A549 (cell line): ENCODE measurements at regions not wholly inside any gene's neighbourhood (a gene's known extent, or its start where the extent isn't known, plus 50 kb on each side); places are given as distances from the start of the nearest gene placed in this dataset.

Experiments used
- ATAC-seq, 2 experiments: fragments of 200-7000 bp in 1 of 2; fragments of >200 bp in 1 of 2; cut with Nextera tagmentation in 1 of 2; cut with Tn5 transposase in 1 of 2; 3 replicates each; pipeline versions ENCODE4 v1.8.0 to v1.9.1; 2018 to 2020; ENCODE audit warnings: mild to moderate bottlenecking in 1 of 2, moderate library complexity in 1 of 2
- CTCF ChIA-PET: fragments of 300-600 bp; sonication (Branson Sonifier 250); formaldehyde crosslinking; extraction: SDS; loops from one replicate; lab custom pipeline; 2021; ENCODE audit warnings: antibody characterized with exemption, inconsistent platforms; lab: Yijun Ruan, JAX
- POLR2A ChIA-PET: fragments of 350-600 bp; formaldehyde crosslinking; extraction: SDS; loops from one replicate; lab custom pipeline; 2021; ENCODE audit warnings: antibody characterized with exemption, inconsistent platforms; lab: Yijun Ruan, JAX
- DNase-seq, 2 experiments: peaks; one replicate each; pipeline versions ENCODE4 v3.0.0 to v3.0.0-alpha.2; 2011 to 2016; ENCODE audit warnings: low read depth in 1 of 2, low spot score in 1 of 2
- FAIRE-seq: peaks from 2 replicates; lab custom pipeline; 2011; peaks lifted over from hg19 to GRCh38; lab: Jason Lieb, UNC
- H3K27ac ChIP-seq, 2 experiments: fragments of >200 bp; sonication (Bioruptor Twin); formaldehyde crosslinking; 3 replicates each; pipeline ENCODE4 v1.5.1; 2016 to 2017
- H3K4me1 ChIP-seq: fragments of >200 bp; sonication (Bioruptor Twin); formaldehyde crosslinking; 3 replicates; pipeline ENCODE4 v1.6.1; 2016
- H3K4me2 ChIP-seq: fragments of >200 bp; sonication (Bioruptor Twin); formaldehyde crosslinking; 3 replicates; pipeline ENCODE4 v1.6.1; 2016
- H3K4me3 ChIP-seq: fragments of >200 bp; sonication (Bioruptor Twin); formaldehyde crosslinking; 3 replicates; pipeline ENCODE4 v1.5.1; 2016
- H3K9me3 ChIP-seq: fragments of >200 bp; sonication (Bioruptor Twin); formaldehyde crosslinking; 3 replicates; pipeline ENCODE4 v1.6.1; 2016
- ATOH8 ChIP-seq: fragments of 250-450 bp; sonication (Bioruptor Pico); IDR thresholded peaks from 2 replicates; pipeline ENCODE4 v1.5.0; 2020; ENCODE audit warnings: low read depth, mild to moderate bottlenecking, moderate library complexity
- BHLHE40 ChIP-seq: IDR thresholded peaks from 2 replicates; pipeline ENCODE4 v1.6.1; 2012; ENCODE audit warnings: low read depth, low read length, inconsistent platforms
- CBX2 ChIP-seq: fragments of 200-600 bp; sonication (generic); IDR thresholded peaks from 2 replicates; pipeline ENCODE4 v1.6.1; 2016; ENCODE audit warnings: low read depth, mild to moderate bottlenecking, borderline replicate concordance
- CHD4 ChIP-seq: fragments of 200-600 bp; sonication (generic); IDR thresholded peaks from 2 replicates; pipeline ENCODE4 v1.6.1; 2016; ENCODE audit warnings: antibody characterized with exemption, mild to moderate bottlenecking, borderline replicate concordance
- ELK1 ChIP-seq: fragments of 150-350 bp; IDR thresholded peaks from 2 replicates; pipeline ENCODE4 v1.6.1; 2014; ENCODE audit warnings: low read depth, mild to moderate bottlenecking, low read length
- EP300 ChIP-seq, 2 experiments: fragments of >200 bp; sonication (Bioruptor Twin); formaldehyde crosslinking; IDR thresholded peaks; 2 replicates in 1 of 2; 3 replicates in 1 of 2; pipeline ENCODE4 v1.6.1; 2016 to 2017
- HDAC2 ChIP-seq: fragments of 200-600 bp; sonication (generic); IDR thresholded peaks from 2 replicates; pipeline ENCODE4 v1.6.1; 2016
- MYC ChIP-seq: IDR thresholded peaks from 2 replicates; pipeline ENCODE4 v1.6.1; 2012; ENCODE audit warnings: mild to moderate bottlenecking, inconsistent platforms, low read length, improper control_type of control experiment, borderline replicate concordance
- NPAS2 ChIP-seq: fragments of 250-450 bp; sonication (Bioruptor Pico); IDR thresholded peaks from 2 replicates; pipeline ENCODE4 v1.8.0; 2022; ENCODE audit warnings: mild to moderate bottlenecking, moderate library complexity, borderline replicate concordance
- POLR2AphosphoS2 ChIP-seq: conservative IDR thresholded peaks from 2 replicates; pipeline ENCODE4 v1.6.1; 2012; ENCODE audit warnings: low read length, improper control_type of control experiment, inconsistent platforms
- RARB ChIP-seq: fragments of 250-450 bp; sonication (Bioruptor Pico); IDR thresholded peaks from 2 replicates; pipeline ENCODE4 v1.8.0; 2021; ENCODE audit warnings: mild to moderate bottlenecking, moderate library complexity
- RFX5 ChIP-seq: fragments of 450-650 bp; IDR thresholded peaks from 2 replicates; pipeline ENCODE4 v1.7.1; 2014; ENCODE audit warnings: antibody characterized with exemption, mild to moderate bottlenecking, moderate library complexity
- RNF2 ChIP-seq: fragments of 200-600 bp; sonication (generic); IDR thresholded peaks from 2 replicates; pipeline ENCODE4 v1.6.1; 2016; ENCODE audit warnings: low read depth, mild to moderate bottlenecking, antibody characterized with exemption, moderate library complexity, borderline replicate concordance
- ZFP36 ChIP-seq: fragments of 450-650 bp; IDR thresholded peaks from 2 replicates; pipeline ENCODE4 v1.6.1; 2014; ENCODE audit warnings: borderline replicate concordance; ENCODE audit not compliant: partially characterized antibody
- ZSCAN20 ChIP-seq: fragments of 250-450 bp; sonication (Bioruptor Pico); IDR thresholded peaks from 2 replicates; pipeline ENCODE4 v1.8.0; 2022; ENCODE audit warnings: mild to moderate bottlenecking, moderate library complexity
- WGBS: methylation state at CpG from one replicate; pipeline ENCODE4 v1.1.6; 2017; ENCODE audit errors: missing lambda C conversion rate; 5-methylcytosine and 5-hydroxymethylcytosine counted together
- TF ChIP-seq, protein P1 (sequence below): fragments of 250-450 bp; sonication (Bioruptor Pico); IDR thresholded peaks from 2 replicates; pipeline ENCODE4 v1.5.0; 2021; ENCODE audit warnings: mild to moderate bottlenecking, moderate library complexity, borderline replicate concordance
- TF ChIP-seq, protein P2 (sequence below): IDR thresholded peaks from 2 replicates; pipeline ENCODE4 v1.6.1; 2012; ENCODE audit warnings: low read depth, borderline replicate concordance

DNA sequence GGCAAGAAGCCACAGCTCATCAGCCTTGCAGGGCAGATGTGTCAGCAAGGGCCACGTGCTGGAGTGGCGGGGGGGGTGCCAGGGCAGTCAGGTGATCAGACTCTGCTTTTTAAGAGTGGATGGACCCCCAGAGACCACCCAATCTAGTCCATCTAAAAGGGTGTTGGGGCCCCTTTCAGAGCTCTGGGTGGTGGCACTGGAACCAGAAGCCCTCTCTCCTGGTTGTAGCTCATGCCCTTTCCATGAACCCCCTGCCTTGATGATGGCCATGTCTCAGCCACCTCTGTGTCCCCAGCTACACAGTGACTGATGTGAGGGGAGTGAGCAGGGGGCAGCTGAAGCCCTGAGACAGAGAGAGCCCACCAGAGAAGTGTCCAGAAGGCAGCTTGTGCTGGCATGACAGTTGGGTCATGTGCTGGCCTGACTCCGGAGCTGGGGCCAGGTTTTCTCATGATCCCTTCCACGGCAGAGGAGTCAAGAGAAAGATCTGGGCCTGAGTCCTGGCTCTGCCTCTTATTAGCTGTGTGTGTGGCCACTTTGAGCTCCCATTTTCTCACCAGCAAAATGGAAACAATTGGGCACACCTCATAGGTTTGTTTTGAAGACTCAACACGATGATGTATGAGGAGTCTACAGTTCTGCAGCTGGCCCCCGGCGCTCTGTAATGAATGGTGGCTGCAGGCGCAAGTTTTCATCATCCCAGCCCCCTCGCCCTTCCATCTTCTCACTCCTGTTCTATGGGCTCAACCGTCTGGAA, 195.7 kb downstream of the ZFP36L2 start:
- TF ChIP-seq BHLHE40 (no peak), CBX2 (no peak), RFX5 (no peak), EP300 (IDR thresholded peaks at IDR 0.05) (no peak), HDAC2 (no peak), POLR2AphosphoS2 (no peak), NPAS2 (no peak), CHD4 (no peak)
- TF ChIP-seq, protein P1, sequence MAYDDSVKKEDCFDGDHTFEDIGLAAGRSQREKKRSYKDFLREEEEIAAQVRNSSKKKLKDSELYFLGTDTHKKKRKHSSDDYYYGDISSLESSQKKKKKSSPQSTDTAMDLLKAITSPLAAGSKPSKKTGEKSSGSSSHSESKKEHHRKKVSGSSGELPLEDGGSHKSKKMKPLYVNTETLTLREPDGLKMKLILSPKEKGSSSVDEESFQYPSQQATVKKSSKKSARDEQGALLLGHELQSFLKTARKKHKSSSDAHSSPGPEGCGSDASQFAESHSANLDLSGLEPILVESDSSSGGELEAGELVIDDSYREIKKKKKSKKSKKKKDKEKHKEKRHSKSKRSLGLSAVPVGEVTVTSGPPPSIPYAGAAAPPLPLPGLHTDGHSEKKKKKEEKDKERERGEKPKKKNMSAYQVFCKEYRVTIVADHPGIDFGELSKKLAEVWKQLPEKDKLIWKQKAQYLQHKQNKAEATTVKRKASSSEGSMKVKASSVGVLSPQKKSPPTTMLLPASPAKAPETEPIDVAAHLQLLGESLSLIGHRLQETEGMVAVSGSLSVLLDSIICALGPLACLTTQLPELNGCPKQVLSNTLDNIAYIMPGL: no peak
- CTCF ChIA-PET: interaction anchor here (0.6 to 1.8 kb wide), 5 partner anchors 44 to 188 kb away, joined by 3 to 8 read pairs (median 3); no protein-coding TSS in a partner anchor
- POLR2A ChIA-PET: interaction anchor here (1.2 kb wide), 1 partner anchor 196 kb away, joined by 4 read pairs; the partner anchor contains the start of gene ZFP36L2
- H3K4me2 ChIP-seq: no peak overlapping the region
- no peaks in the 10 kb centered on the region for H3K9me3 ChIP-seq
- no peak for DNase-seq
- FAIRE-seq: no peak
- 86% methylated on average over 10 of the region's 10 CpGs for WGBS
- no peak overlapping the region for H3K4me3 ChIP-seq
- H3K4me1 ChIP-seq: peaks cover 10% of the 10 kb centered on the region; the same call in 2 of the 3 replicates
- H3K27ac ChIP-seq: no peak overlapping the region
- no peak for ATAC-seq

GRCh38 chr2:43029186-43029585, 197.2 kb downstream of the ZFP36L2 start:
- Histone ChIP-seq H3K4me3 (no peak overlapping the region), H3K9me3 (no peaks in the 10 kb centered on the region), H3K4me1 (peaks cover 13% of the 10 kb centered on the region; the same call in 2 of the 3 replicates), H3K4me2 (no peak overlapping the region), H3K27ac (peak overlapping the region in 1 of 2 experiments; percentile 6; a peak in 1 of 6 replicates)
- POLR2A ChIA-PET: no interaction called here
- TF ChIP-seq HDAC2: no peak
- CTCF ChIA-PET: interaction anchor here (0.9 to 7.4 kb wide), 3 partner anchors 8 to 198 kb away, joined by 4 to 85 read pairs (median 6); partner anchors contain the start of gene ZFP36L2
- FAIRE-seq: no peak
- DNase-seq: no peak
- 44% methylated on average over 3 of the region's 3 CpGs for WGBS
- ATAC-seq: no peak

DNA sequence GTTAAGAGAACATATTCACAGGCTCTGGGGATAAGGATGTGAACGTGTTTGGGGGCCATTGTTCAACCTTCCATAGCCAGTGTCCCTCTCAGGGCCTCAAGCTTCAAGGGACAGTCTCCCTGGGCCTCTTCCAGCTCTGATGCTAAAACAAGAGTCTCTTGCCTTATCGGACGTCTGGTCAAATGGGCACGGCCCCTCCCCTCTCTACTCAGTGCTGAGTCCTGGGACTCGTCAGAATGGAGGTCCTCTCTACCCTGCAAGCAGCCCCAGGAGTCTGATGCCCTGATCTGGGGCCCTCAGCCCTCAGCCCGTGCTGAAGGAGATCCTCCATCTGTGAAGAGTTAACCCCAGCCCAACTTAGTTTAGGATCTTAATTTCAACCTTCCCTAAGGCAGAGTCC, 198.2 kb downstream of the ZFP36L2 start:
- Histone ChIP-seq H3K4me1 (peaks cover 13% of the 10 kb centered on the region; the same call in 2 of the 3 replicates), H3K4me3 (no peak overlapping the region), H3K4me2 (no peak overlapping the region), H3K27ac (peak overlapping the region in 1 of 2 experiments; percentile 6; a peak in 1 of 6 replicates), H3K9me3 (no peaks in the 10 kb centered on the region)
- POLR2A ChIA-PET: no interaction called here
- WGBS: 62% methylated on average over 6 of the region's 6 CpGs
- FAIRE-seq: no peak
- no peak for DNase-seq
- TF ChIP-seq, protein P2, sequence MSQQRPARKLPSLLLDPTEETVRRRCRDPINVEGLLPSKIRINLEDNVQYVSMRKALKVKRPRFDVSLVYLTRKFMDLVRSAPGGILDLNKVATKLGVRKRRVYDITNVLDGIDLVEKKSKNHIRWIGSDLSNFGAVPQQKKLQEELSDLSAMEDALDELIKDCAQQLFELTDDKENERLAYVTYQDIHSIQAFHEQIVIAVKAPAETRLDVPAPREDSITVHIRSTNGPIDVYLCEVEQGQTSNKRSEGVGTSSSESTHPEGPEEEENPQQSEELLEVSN: no peak
- TF ChIP-seq POLR2AphosphoS2 (no peak), ZFP36 (no peak), MYC (no peak), ATOH8 (CRISPR knock-in tag) (no peak), RNF2 (no peak), ZSCAN20 (CRISPR knock-in tag) (no peak), RARB (no peak), ELK1 (no peak)
- TF ChIP-seq, all 56 proteins: peak for 0
- CTCF ChIA-PET: interaction anchor here (0.7 to 7.4 kb wide), 5 partner anchors 9 to 199 kb away, joined by 3 to 85 read pairs (median 6); partner anchors contain the start of gene ZFP36L2
- ATAC-seq: no peak
